GM19324 (cell line): ENCODE measurements at regions not wholly inside any gene's neighbourhood (a gene's known extent, or its start where the extent isn't known, plus 50 kb on each side); places are given as distances from the start of the nearest gene placed in this dataset.
"Not testable (repeated sequence)": the region's sequence is repeated elsewhere in the genome, so short reads cannot be mapped to it uniquely, and the experiment has no call there.

Source experiments
- ATAC-seq: cut with Tn5 transposase; IDR thresholded peaks from one replicate; pipeline ENCODE4 v1.9.1; 2021; ENCODE audit warnings: mild to moderate bottlenecking, moderate library complexity; ENCODE audit not compliant: unreplicated experiment, low FRiP score

- ATAC-seq: no peak
Observed at GRCh38 chr15:60130821-60131220, 126.7 kb downstream of the FOXB1 start.

GRCh38 chr15:60134609-60135008, 130.5 kb downstream of the FOXB1 start:
- ATAC-seq: no peak

GRCh38 chr15:60135961-60136360, 131.8 kb downstream of the FOXB1 start:
- ATAC-seq: no peak

- no peak for ATAC-seq
Observed at GRCh38 chr15:60137711-60138396, 133.7 kb downstream of the FOXB1 start.

GRCh38 chr15:60138397-60138968, 134.4 kb downstream of the FOXB1 start:
- ATAC-seq: no peak

- no peak for ATAC-seq
Observed at GRCh38 chr15:60152386-60152785, 148.3 kb downstream of the FOXB1 start.

GRCh38 chr15:60154764-60155325, 150.7 kb downstream of the FOXB1 start:
- no peak for ATAC-seq

- no peak for ATAC-seq
Observed at GRCh38 chr15:60155661-60156060, 151.6 kb downstream of the FOXB1 start.

GRCh38 chr15:60160909-60161308, 156.8 kb downstream of the FOXB1 start:
- ATAC-seq: no peak

GRCh38 chr15:60161704-60162103, 157.6 kb downstream of the FOXB1 start:
- ATAC-seq: no peak

- ATAC-seq: no peak
Observed at GRCh38 chr15:60162251-60162967, 158.3 kb downstream of the FOXB1 start.

GRCh38 chr15:60162968-60163355, 158.9 kb downstream of the FOXB1 start:
- no peak for ATAC-seq

- no peak for ATAC-seq
Observed at GRCh38 chr15:60165111-60165510, 161.0 kb downstream of the FOXB1 start.

GRCh38 chr15:60172143-60172542, 168.0 kb downstream of the FOXB1 start:
- ATAC-seq: no peak

- no peak for ATAC-seq
Observed at GRCh38 chr15:60179786-60180391, 175.8 kb downstream of the FOXB1 start.

- ATAC-seq: not testable (repeated sequence)
Observed at GRCh38 chr15:60181957-60182356, 177.8 kb downstream of the FOXB1 start.

- no peak for ATAC-seq
Observed at GRCh38 chr15:60183366-60183765, 179.3 kb downstream of the FOXB1 start.

- ATAC-seq: no peak
Observed at GRCh38 chr15:60184579-60184978, 180.5 kb downstream of the FOXB1 start.

- ATAC-seq: no peak
Observed at GRCh38 chr15:60191016-60191415, 186.9 kb downstream of the FOXB1 start.

GRCh38 chr15:60191821-60192220, 187.7 kb downstream of the FOXB1 start:
- ATAC-seq: no peak

GRCh38 chr15:60195611-60196010, 191.5 kb downstream of the FOXB1 start:
- ATAC-seq: no peak
